ENCODE measurements at regions not wholly inside any gene's neighbourhood (a gene's known extent, or its start where the extent isn't known, plus 50 kb on each side); places are given as distances from the start of the nearest gene placed in this dataset.

DNA sequence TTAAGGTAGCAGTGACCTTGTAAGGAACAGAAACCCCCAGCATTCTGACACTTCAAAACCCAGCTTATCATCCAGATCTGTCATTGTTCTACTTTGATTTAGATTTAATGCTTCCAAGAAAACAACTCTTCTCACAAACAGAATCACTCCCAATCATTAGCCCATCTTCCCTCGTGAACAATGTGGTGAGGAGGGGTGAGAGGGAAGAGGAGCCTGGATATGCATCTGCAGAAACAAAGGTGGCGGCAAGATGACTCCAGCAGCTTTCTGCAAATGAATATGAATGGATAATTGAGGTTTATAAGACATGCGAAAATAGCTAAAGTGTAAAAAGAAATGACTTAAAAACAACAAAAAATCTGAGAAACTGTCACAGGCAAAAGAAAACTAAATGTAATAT lies 859.9 kb upstream of the SLC10A2 start:
- Histone ChIP-seq H3K79me2 (ENCODE audit: control insufficient read depth in 1 of 2, insufficient read depth in 2 of 2, low read length in 2 of 2) (no peaks in the 10 kb centered on the region), H4K5ac (ENCODE audit: insufficient read length, low read depth, low read length) (no peak overlapping the region), H4K91ac (replicated peaks; ENCODE audit: insufficient read length, low read length) (no peak overlapping the region), H2BK120ac (replicated peaks; ENCODE audit: low read depth, low read length) (no peak overlapping the region), H2BK15ac (ENCODE audit: low read length) (no peak overlapping the region), H3K9ac (replicated peaks in 1 of 4; ENCODE audit: extremely low read depth in 1 of 4, low read depth in 3 of 4, low read length in 3 of 4) (no peak overlapping the region), H3K4me2 (ENCODE audit: insufficient read depth in 1 of 2, low read depth in 2 of 2, low read length in 2 of 2) (no peak overlapping the region), H2BK5ac (ENCODE audit: low read depth, low read length) (no peak overlapping the region), H3K14ac (ENCODE audit: insufficient read length) (no peak overlapping the region), H3K9me3 (ENCODE audit: insufficient read depth in 2 of 2, low read depth in 1 of 2, low read length in 1 of 2) (peaks cover 0 to 3% of the 10 kb centered on the region in 2 experiments; a peak in 1 of 4 replicates), H3K4ac (replicated peaks; ENCODE audit: insufficient read length, low read depth, low read length) (no peak overlapping the region), H2BK20ac (ENCODE audit: low read length) (no peak overlapping the region), H3K56ac (replicated peaks; ENCODE audit: insufficient read length, low read depth, low read length) (no peak overlapping the region), H3K4me1 (replicated peaks in 1 of 4; ENCODE audit: control insufficient read depth in 3 of 4, insufficient read depth in 4 of 4, low read length in 3 of 4) (no peaks in the 10 kb centered on the region), H2BK12ac (ENCODE audit: low read depth, low read length) (no peak overlapping the region), H4K20me1 (replicated peaks in 1 of 2; ENCODE audit: control insufficient read depth in 1 of 2, insufficient read depth in 2 of 2, low read length in 2 of 2) (no peaks in the 10 kb centered on the region), H3K36me3 (ENCODE audit: control insufficient read depth in 2 of 4, insufficient read depth in 4 of 4, low read length in 3 of 4) (no peaks in the 10 kb centered on the region), H3K4me3 (ENCODE audit: extremely low read depth in 1 of 4, insufficient read depth in 2 of 4, low read depth in 3 of 4, low read length in 4 of 4) (no peak overlapping the region), H3K23ac (ENCODE audit: insufficient read length) (no peak overlapping the region), H3K27me3 (replicated peaks in 1 of 4; ENCODE audit: control insufficient read depth in 3 of 4, extremely low read depth in 1 of 4, insufficient read depth in 3 of 4, low read length in 3 of 4) (no peaks in the 10 kb centered on the region), H3K23me2 (ENCODE audit: low read depth, low read length) (no peaks in the 10 kb centered on the region), H2AK5ac (ENCODE audit: low read depth, low read length) (no peak overlapping the region), H4K8ac (ENCODE audit: extremely low read depth, insufficient read depth, low read length) (no peak overlapping the region), H3K18ac (ENCODE audit: extremely low read depth, low read length) (no peak overlapping the region), H2AFZ (ENCODE audit: low read length) (peak overlapping the region; percentile 80; the same call in 1 of the 2 replicates), H3K79me1 (ENCODE audit: low read depth, low read length) (no peaks in the 10 kb centered on the region), H3K27ac (ENCODE audit: low read depth, low read length) (no peak overlapping the region)
- ChIA-PET CTCF (ENCODE audit: partially characterized antibody) (interaction anchor here (0.6 kb wide), 1 partner anchor 1703 kb away, joined by 3 read pairs; no protein-coding TSS in a partner anchor), POLR2A (ENCODE audit: partially characterized antibody) (no interaction called here)
- WGBS, 2 experiments (ENCODE audit: extremely low coverage in 1 of 2, insufficient coverage in 1 of 2, insufficient read length in 1 of 2, insufficient replicate concordance in 2 of 2, low coverage in 1 of 2, low lambda C conversion rate in 2 of 2, missing lambda C conversion rate in 1 of 2): 69% methylated on average over 3 of the region's 3 CpGs; no CpG with 5 or more reads in 1 of the 2 experiments
- no peak for FAIRE-seq
- DNase-seq (ENCODE audit: low read depth in 1 of 2, low spot score in 2 of 2): no peak
- TF ChIP-seq NRF1 (IDR thresholded peaks at IDR 0.05; ENCODE audit: low read depth, low read length) (no peak), BACH1 (IDR thresholded peaks at IDR 0.05; ENCODE audit: low read length) (no peak), HDAC2 (IDR thresholded peaks at IDR 0.05; ENCODE audit: borderline replicate concordance in 1 of 2, low read depth in 2 of 2, low read length in 2 of 2) (no peak), NANOG (IDR thresholded peaks at IDR 0.05; ENCODE audit: insufficient read depth, low read depth, low read length, poor library complexity, severe bottlenecking) (no peak)
- TF ChIP-seq, protein P1, sequence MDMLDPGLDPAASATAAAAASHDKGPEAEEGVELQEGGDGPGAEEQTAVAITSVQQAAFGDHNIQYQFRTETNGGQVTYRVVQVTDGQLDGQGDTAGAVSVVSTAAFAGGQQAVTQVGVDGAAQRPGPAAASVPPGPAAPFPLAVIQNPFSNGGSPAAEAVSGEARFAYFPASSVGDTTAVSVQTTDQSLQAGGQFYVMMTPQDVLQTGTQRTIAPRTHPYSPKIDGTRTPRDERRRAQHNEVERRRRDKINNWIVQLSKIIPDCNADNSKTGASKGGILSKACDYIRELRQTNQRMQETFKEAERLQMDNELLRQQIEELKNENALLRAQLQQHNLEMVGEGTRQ (IDR thresholded peaks at IDR 0.05; ENCODE audit: low read length): no peak
- TF ChIP-seq, protein P2, sequence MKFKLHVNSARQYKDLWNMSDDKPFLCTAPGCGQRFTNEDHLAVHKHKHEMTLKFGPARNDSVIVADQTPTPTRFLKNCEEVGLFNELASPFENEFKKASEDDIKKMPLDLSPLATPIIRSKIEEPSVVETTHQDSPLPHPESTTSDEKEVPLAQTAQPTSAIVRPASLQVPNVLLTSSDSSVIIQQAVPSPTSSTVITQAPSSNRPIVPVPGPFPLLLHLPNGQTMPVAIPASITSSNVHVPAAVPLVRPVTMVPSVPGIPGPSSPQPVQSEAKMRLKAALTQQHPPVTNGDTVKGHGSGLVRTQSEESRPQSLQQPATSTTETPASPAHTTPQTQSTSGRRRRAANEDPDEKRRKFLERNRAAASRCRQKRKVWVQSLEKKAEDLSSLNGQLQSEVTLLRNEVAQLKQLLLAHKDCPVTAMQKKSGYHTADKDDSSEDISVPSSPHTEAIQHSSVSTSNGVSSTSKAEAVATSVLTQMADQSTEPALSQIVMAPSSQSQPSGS (IDR thresholded peaks at IDR 0.05; ENCODE audit: low read length): no peak
